Tibial nerve (tissue), 3 donors: ENCODE measurements at regions not wholly inside any gene's neighbourhood (a gene's known extent, or its start where the extent isn't known, plus 50 kb on each side); places are given as distances from the start of the nearest gene placed in this dataset.

Experiments
- CTCF ChIP-seq, 5 experiments: fragments of 200-600 bp in 3 of 5; fragments of 450-650 bp in 2 of 5; sonication (generic) in 3 of 5; IDR thresholded peaks; one replicate each; pipeline ENCODE4 v1.5.1; 2016 to 2019; ENCODE audit warnings: antibody characterized with exemption in 5 of 5, mild to moderate bottlenecking in 3 of 5, moderate library complexity in 2 of 5
- POLR2A ChIP-seq, 2 donors: fragments of 450-650 bp; IDR thresholded peaks; one replicate each; pipeline ENCODE4 v1.6.1; 2017; ENCODE audit warnings: antibody characterized with exemption in 2 of 2, mild to moderate bottlenecking in 2 of 2, moderate library complexity in 2 of 2

- TF ChIP-seq CTCF (IDR thresholded peaks at IDR 0.05) (no peak), POLR2A (IDR thresholded peaks at IDR 0.05) (no peak)
Observed at GRCh38 chr9:3004572-3004971, 160.7 kb upstream of the PUM3 start.
